Motor neuron (in vitro differentiated cells): ENCODE measurements at regions not wholly inside any gene's neighbourhood (a gene's known extent, or its start where the extent isn't known, plus 50 kb on each side); places are given as distances from the start of the nearest gene placed in this dataset.

Experiments
- ATAC-seq, 8 experiments: fragments of 200-7000 bp; cut with Tn5 transposase; replicated peaks in 6 of 8; 2 replicates each; pipeline ENCODE4 v1.8.0; 2021; ENCODE audit warnings: mild to moderate bottlenecking in 8 of 8, moderate library complexity in 8 of 8
- H3K27ac ChIP-seq, 2 donors: fragments of 250-450 bp; sonication (Bioruptor Pico); 2 replicates each; pipeline ENCODE4 v1.9.0; 2021; ENCODE audit warnings: antibody characterized with exemption in 2 of 2, mild to moderate bottlenecking in 2 of 2, moderate library complexity in 1 of 2
- H3K4me1 ChIP-seq, 2 donors: fragments of 250-450 bp; sonication (Bioruptor Pico); replicated peaks in 1 of 2; 2 replicates each; pipeline ENCODE4 v1.6.1; 2021; ENCODE audit warnings: antibody characterized with exemption in 2 of 2, mild to moderate bottlenecking in 2 of 2, moderate library complexity in 1 of 2
- H3K4me3 ChIP-seq, 5 donors: fragments of 250-450 bp; sonication (Bioruptor Pico); 2 replicates each; pipeline ENCODE4 v1.9.0; 2021; ENCODE audit warnings: antibody characterized with exemption in 5 of 5, mild to moderate bottlenecking in 5 of 5, moderate library complexity in 4 of 5
- WGBS, 10 experiments: fragments of 450-650 bp; shearing (Covaris generic); methylation state at CpG; one replicate each; pipeline ENCODE4 v1.0.0; 2022; 5-methylcytosine and 5-hydroxymethylcytosine counted together
- in situ Hi-C, 9 experiments: fragments of 400-800 bp; cut with MboI; loops; one replicate each; pipeline ENCODE4 v1.15.0; 2021; ENCODE audit warnings: low sequenced_read_pairs in 9 of 9, low pct_unique_long_range_greater_than_20kb in 2 of 9; ENCODE audit not compliant: unreplicated experiment in 9 of 9

- 17 to 71% (median 50%) methylated on average over 1 to 2 of the region's 2 CpGs; no CpG with 5 or more reads in 7 of the 10 experiments for WGBS, 10 experiments
- in situ Hi-C loops: no loop called here
- Histone ChIP-seq H3K27ac (no peak overlapping the region), H3K4me3 (no peak overlapping the region), H3K4me1 (peaks cover 8 to 9% of the 10 kb centered on the region in 2 donors)
- ATAC-seq: no peak
These were observed 94.8 kb upstream of the SERTAD2 start for GRCh38 chr2:64748561-64748960.

- no peak overlapping the region for H3K27ac ChIP-seq
- H3K4me3 ChIP-seq: peak overlapping the region; percentile 52 to 95 (median 55)
- WGBS, 10 experiments: 11 to 61% (median 21%) methylated on average over 1 to 4 of the region's 4 CpGs
- H3K4me1 ChIP-seq: peaks cover 3 to 8% of the 10 kb centered on the region in 2 donors
- in situ Hi-C loops: no loop called here
- no peak for ATAC-seq
These were observed 95.7 kb upstream of the SERTAD2 start for GRCh38 chr2:64749446-64749845.

- in situ Hi-C loops: loop anchor here in 1 of 9 experiments (25.0 kb wide), 1 partner anchor 112 kb away; no protein-coding TSS in a partner anchor
- ATAC-seq: no peak
- H3K4me1 ChIP-seq: peaks cover 3 to 8% of the 10 kb centered on the region in 2 donors
- H3K4me3 ChIP-seq: peak overlapping the region; percentile 52 to 95 (median 55)
- 0 to 4% (median 0%) methylated on average over 1 to 6 of the region's 38 CpGs; no CpG with 5 or more reads in 2 of the 10 experiments for WGBS, 10 experiments
- peak overlapping the region; percentile 86 to 87 for H3K27ac ChIP-seq
These were observed 96.5 kb upstream of the SERTAD2 start for GRCh38 chr2:64750001-64750816.

GRCh38 chr2:64750817-64751285 lies 97.1 kb upstream of the SERTAD2 start:
- in situ Hi-C loops: loop anchor here in 1 of 9 experiments (25.0 kb wide), 1 partner anchor 111 kb away; no protein-coding TSS in a partner anchor
- Histone ChIP-seq H3K4me3 (peak overlapping the region; percentile 52 to 95 (median 55)), H3K4me1 (peaks cover 3 to 8% of the 10 kb centered on the region in 2 donors), H3K27ac (peak overlapping the region; percentile 86 to 87)
- WGBS, 10 experiments: no CpG with 5 or more reads among the region's 43 CpGs
- peak; percentile 79 to 88 (median 86) for ATAC-seq

GRCh38 chr2:64751286-64752260 lies 97.9 kb upstream of the SERTAD2 start:
- Histone ChIP-seq H3K4me3 (peak overlapping the region; percentile 44 to 67 (median 54)), H3K4me1 (peaks cover 3 to 8% of the 10 kb centered on the region in 2 donors), H3K27ac (peak overlapping the region; percentile 84 to 89)
- WGBS, 10 experiments: 0 to 6% (median 3%) methylated on average over 1 to 12 of the region's 59 CpGs; no CpG with 5 or more reads in 2 of the 10 experiments
- ATAC-seq: peak; percentile 81 to 89 (median 87)
- in situ Hi-C loops: loop anchor here in 1 of 9 experiments (25.0 kb wide), 1 partner anchor 111 kb away; no protein-coding TSS in a partner anchor

GRCh38 chr2:64753399-64753798 lies 99.7 kb upstream of the SERTAD2 start:
- no peak for ATAC-seq
- whole genome bisulfite sequencing, 10 experiments: 0 to 100% (median 57%) methylated on average over 1 to 2 of the region's 2 CpGs; no CpG with 5 or more reads in 4 of the 10 experiments
- Histone ChIP-seq H3K4me3 (no peak overlapping the region), H3K4me1 (peaks cover 3 to 8% of the 10 kb centered on the region in 2 donors), H3K27ac (no peak overlapping the region)
- in situ Hi-C loops: loop anchor here in 1 of 9 experiments (25.0 kb wide), 1 partner anchor 109 kb away; no protein-coding TSS in a partner anchor

GRCh38 chr2:64754570-64754969 lies 100.9 kb upstream of the SERTAD2 start:
- in situ Hi-C loops: loop anchor here in 1 of 9 experiments (25.0 kb wide), 1 partner anchor 108 kb away; no protein-coding TSS in a partner anchor
- ATAC-seq: no peak
- 67 to 100% (median 96%) methylated on average over 1 of the region's 1 CpG; no CpG with 5 or more reads in 4 of the 10 experiments for WGBS, 10 experiments
- Histone ChIP-seq H3K4me1 (peaks cover 0 to 5% of the 10 kb centered on the region in 2 donors), H3K4me3 (no peak overlapping the region), H3K27ac (no peak overlapping the region)

GRCh38 chr2:64757126-64757525 lies 103.4 kb upstream of the SERTAD2 start:
- Histone ChIP-seq H3K4me3 (no peak overlapping the region), H3K4me1 (peaks cover 0 to 5% of the 10 kb centered on the region in 2 donors), H3K27ac (no peak overlapping the region)
- WGBS, 10 experiments: 9 to 100% (median 81%) methylated on average over 1 to 2 of the region's 2 CpGs
- in situ Hi-C loops: loop anchor here in 1 of 9 experiments (25.0 kb wide), 1 partner anchor 105 kb away; no protein-coding TSS in a partner anchor
- no peak for ATAC-seq

- in situ Hi-C loops: loop anchor here in 1 of 9 experiments (25.0 kb wide), 1 partner anchor 102 kb away; no protein-coding TSS in a partner anchor
- ATAC-seq: no peak
- Histone ChIP-seq H3K4me3 (no peak overlapping the region), H3K27ac (no peak overlapping the region), H3K4me1 (peaks cover 5 to 6% of the 10 kb centered on the region in 2 donors)
- 75 to 100% (median 94%) methylated on average over 1 to 4 of the region's 5 CpGs; no CpG with 5 or more reads in 1 of the 10 experiments for WGBS, 10 experiments
These were observed 106.4 kb upstream of the SERTAD2 start for GRCh38 chr2:64760128-64760527.

GRCh38 chr2:64762301-64762997 lies 108.7 kb upstream of the SERTAD2 start:
- H3K27ac ChIP-seq: no peak overlapping the region
- H3K4me1 ChIP-seq: peaks cover 8 to 12% of the 10 kb centered on the region in 2 donors
- peak in 1 of 8 experiments; percentile 21 for ATAC-seq
- in situ Hi-C loops: loop anchor here in 1 of 9 experiments (25.0 kb wide), 1 partner anchor 100 kb away; no protein-coding TSS in a partner anchor
- H3K4me3 ChIP-seq: no peak overlapping the region
- WGBS, 10 experiments: 10 to 95% (median 75%) methylated on average over 1 to 4 of the region's 4 CpGs; no CpG with 5 or more reads in 1 of the 10 experiments

- WGBS, 10 experiments: 40 to 100% (median 80%) methylated on average over 1 of the region's 1 CpG; no CpG with 5 or more reads in 1 of the 10 experiments
- Histone ChIP-seq H3K4me1 (peaks cover 8 to 12% of the 10 kb centered on the region in 2 donors), H3K27ac (no peak overlapping the region), H3K4me3 (no peak overlapping the region)
- in situ Hi-C loops: loop anchor here in 1 of 9 experiments (25.0 kb wide), 1 partner anchor 99 kb away; no protein-coding TSS in a partner anchor
- no peak for ATAC-seq
These were observed 109.4 kb upstream of the SERTAD2 start for GRCh38 chr2:64763126-64763525.
